ENCODE measurements at regions not wholly inside any gene's neighbourhood (a gene's known extent, or its start where the extent isn't known, plus 50 kb on each side); places are given as distances from the start of the nearest gene placed in this dataset.
"Not testable (repeated sequence)": the region's sequence is repeated elsewhere in the genome, so short reads cannot be mapped to it uniquely, and the experiment has no call there.

GRCh38 chrX:56932653-56933339, 62.5 kb downstream of the SPIN3 start:
- DNase-seq (ENCODE audit: low read depth), result no peak

DNA sequence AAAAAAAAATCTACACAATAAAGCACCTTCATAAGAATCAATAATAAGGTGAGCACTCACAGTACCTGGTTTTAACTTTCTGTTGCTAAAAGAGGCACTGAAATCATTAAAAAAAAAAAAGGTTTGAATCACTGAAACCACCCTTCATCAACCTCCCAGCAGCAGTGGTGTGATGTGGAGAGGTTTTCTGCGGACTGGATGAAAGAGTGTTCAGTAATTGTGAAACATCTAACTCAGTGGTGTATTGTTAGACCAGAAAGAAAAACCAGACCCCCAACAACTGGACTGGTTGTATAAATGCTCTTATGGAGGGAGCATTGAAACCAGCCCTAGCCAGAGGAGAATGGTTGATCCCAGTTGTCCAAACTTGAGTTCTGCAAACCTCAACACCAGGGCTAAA, 63.2 kb downstream of the SPIN3 start:
- DNase-seq (ENCODE audit: low read depth), result no peak

DNA sequence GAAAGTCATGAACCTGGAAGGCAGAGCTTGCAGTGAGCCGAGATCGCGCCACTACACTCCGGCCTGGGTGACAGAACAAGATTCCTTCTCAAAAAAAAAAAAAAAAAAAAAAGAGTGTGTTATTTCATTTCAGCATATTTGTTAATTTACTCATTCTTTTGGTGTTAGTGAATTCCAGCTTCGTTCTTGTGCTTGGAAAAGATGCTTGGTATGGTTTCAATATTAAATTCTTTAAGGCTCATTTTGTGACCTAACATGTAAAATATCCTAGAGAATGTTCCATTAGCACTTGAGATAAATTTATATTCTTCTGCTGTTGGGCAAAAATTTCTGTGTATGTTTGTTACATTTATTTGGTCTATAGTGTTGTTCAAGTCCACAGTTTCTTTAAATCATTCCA, 66.8 kb downstream of the SPIN3 start:
- peak; percentile 41 for DNase-seq (ENCODE audit: low read depth)

DNA sequence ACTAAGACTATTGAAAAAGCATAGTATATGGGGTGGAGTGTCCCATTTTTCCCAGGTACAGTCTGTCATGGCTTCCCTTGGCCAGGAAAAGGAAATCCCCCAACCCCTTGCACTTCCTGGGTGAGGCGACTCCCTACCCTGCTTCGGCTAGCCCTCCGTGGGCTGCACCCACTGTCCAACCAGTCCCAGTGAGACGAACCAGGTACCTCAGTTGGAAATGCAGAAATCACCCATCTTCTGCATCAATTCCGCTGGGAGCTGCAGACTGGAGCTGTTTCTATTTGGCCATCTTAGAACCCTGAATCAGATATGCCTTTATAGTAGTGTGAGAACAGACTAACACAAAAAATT, 74.4 kb downstream of the SPIN3 start:
- not testable (repeated sequence) for DNase-seq (ENCODE audit: low read depth)

- DNase-seq (ENCODE audit: low read depth), result no peak
Observed at GRCh38 chrX:56920338-56920997, 74.9 kb downstream of the SPIN3 start.

DNA sequence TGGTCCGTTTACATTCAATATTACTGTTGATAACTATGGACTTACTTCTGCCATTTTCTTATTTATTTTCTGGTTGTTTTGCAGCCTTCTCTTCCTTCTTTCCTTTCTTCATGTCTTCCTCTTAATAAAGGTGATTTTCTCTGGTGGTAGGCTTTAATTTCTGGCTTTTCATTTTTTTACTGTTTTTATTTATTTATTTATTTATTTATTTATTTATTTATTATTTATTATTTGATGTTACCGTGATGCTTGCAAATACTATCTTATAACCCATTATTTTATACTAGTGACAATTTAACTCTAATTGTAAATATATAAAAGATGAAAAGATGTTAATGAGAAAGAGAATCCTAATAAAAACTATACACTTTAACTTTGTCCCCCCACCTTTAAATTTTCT, 112.8 kb downstream of the SPIN3 start:
- DNase-seq (ENCODE audit: low read depth), result no peak
